Testis (tissue), 2 donors: ENCODE measurements at regions not wholly inside any gene's neighbourhood (a gene's known extent, or its start where the extent isn't known, plus 50 kb on each side); places are given as distances from the start of the nearest gene placed in this dataset.

ENCODE experiments used
- DNase-seq: peaks from one replicate; pipeline ENCODE4 v3.0.0-alpha.2; 2019
- H3K27ac ChIP-seq, 2 donors: fragments of 200-600 bp; sonication (generic); one replicate each; pipeline ENCODE4 v1.5.1; 2019
- H3K27me3 ChIP-seq: fragments of 200-600 bp; sonication (generic); one replicate; pipeline ENCODE4 v1.5.1; 2019
- H3K36me3 ChIP-seq: fragments of 200-600 bp; sonication (generic); one replicate; pipeline ENCODE4 v1.5.1; 2017; ENCODE audit warnings: low read depth; ENCODE audit errors: missing control alignments
- H3K4me1 ChIP-seq: fragments of 200-600 bp; sonication (generic); one replicate; pipeline ENCODE4 v1.5.1; 2019
- H3K4me3 ChIP-seq, 2 donors: fragments of 200-600 bp; sonication (generic); one replicate each; pipeline ENCODE4 v1.5.1; 2017 to 2019
- H3K9me3 ChIP-seq: fragments of 200-600 bp; sonication (generic); one replicate; pipeline ENCODE4 v1.5.1; 2017
- CTCF ChIP-seq, 3 experiments: fragments of 450-650 bp in 2 of 3; fragments of 200-600 bp in 1 of 3; sonication (generic) in 1 of 3; IDR thresholded peaks; one replicate each; pipeline ENCODE4 v1.5.1; 2016 to 2019; ENCODE audit warnings: antibody characterized with exemption in 3 of 3, mild to moderate bottlenecking in 2 of 3, moderate library complexity in 1 of 3
- POLR2A ChIP-seq: fragments of 450-650 bp; IDR thresholded peaks from one replicate; pipeline ENCODE4 v1.6.1; 2017; ENCODE audit warnings: antibody characterized with exemption, mild to moderate bottlenecking, moderate library complexity
- WGBS, 2 donors: methylation state at CpG; one replicate each; pipeline ENCODE4 v1.1.5; 2018; 5-methylcytosine and 5-hydroxymethylcytosine counted together
- intact Hi-C: fragments of 100-400 bp; cut with DNase I; formaldehyde crosslinking; loops from one replicate; pipeline ENCODE4 v1.15.1; 2023; ENCODE audit warnings: low total_unique reads

- H3K4me3 ChIP-seq, result no peak overlapping the region
- H3K27ac ChIP-seq, result no peak overlapping the region
- TF ChIP-seq POLR2A (no peak), CTCF (IDR thresholded peaks at IDR 0.05) (no peak)
- no peaks in the 10 kb centered on the region for H3K36me3 ChIP-seq
- WGBS, 2 donors, result 67 to 79% methylated on average over 1 of the region's 1 CpG
- no peaks in the 10 kb centered on the region for H3K9me3 ChIP-seq
- no peaks in the 10 kb centered on the region for H3K27me3 ChIP-seq
- intact Hi-C loops, result no loop called here
- H3K4me1 ChIP-seq, result no peaks in the 10 kb centered on the region
- DNase-seq, result no peak
These were observed 273.5 kb upstream of the NPY start for GRCh38 chr7:24010495-24010894.

- H3K27me3 ChIP-seq, result no peaks in the 10 kb centered on the region
- H3K27ac ChIP-seq, result no peak overlapping the region
- 89 to 95% methylated on average over 1 of the region's 1 CpG for WGBS, 2 donors
- H3K4me3 ChIP-seq, result no peak overlapping the region
- H3K4me1 ChIP-seq, result no peaks in the 10 kb centered on the region
- intact Hi-C loops, result no loop called here
- no peak for DNase-seq
- no peaks in the 10 kb centered on the region for H3K9me3 ChIP-seq
- H3K36me3 ChIP-seq, result no peaks in the 10 kb centered on the region
- no peak for TF ChIP-seq POLR2A
- TF ChIP-seq CTCF (IDR thresholded peaks at IDR 0.05), result no peak
These were observed 266.5 kb upstream of the NPY start for GRCh38 chr7:24017519-24017918.

GRCh38 chr7:24018331-24018730 is 265.7 kb upstream of the NPY start:
- 77 to 78% methylated on average over 2 of the region's 2 CpGs for WGBS, 2 donors
- DNase-seq, result no peak
- no peaks in the 10 kb centered on the region for H3K27me3 ChIP-seq
- H3K9me3 ChIP-seq, result no peaks in the 10 kb centered on the region
- H3K27ac ChIP-seq, result no peak overlapping the region
- intact Hi-C loops, result no loop called here
- no peak for TF ChIP-seq POLR2A
- no peak for TF ChIP-seq CTCF (IDR thresholded peaks at IDR 0.05)
- H3K4me3 ChIP-seq, result no peak overlapping the region
- no peaks in the 10 kb centered on the region for H3K4me1 ChIP-seq
- H3K36me3 ChIP-seq, result no peaks in the 10 kb centered on the region

- TF ChIP-seq CTCF (IDR thresholded peaks at IDR 0.05) (no peak), POLR2A (no peak)
- H3K27me3 ChIP-seq, result no peaks in the 10 kb centered on the region
- H3K36me3 ChIP-seq, result no peaks in the 10 kb centered on the region
- intact Hi-C loops, result no loop called here
- no peaks in the 10 kb centered on the region for H3K9me3 ChIP-seq
- DNase-seq, result no peak
- no peak overlapping the region for H3K27ac ChIP-seq
- WGBS, 2 donors, result 60 to 74% methylated on average over 5 of the region's 5 CpGs
- H3K4me1 ChIP-seq, result no peaks in the 10 kb centered on the region
- no peak overlapping the region for H3K4me3 ChIP-seq
These were observed 264.1 kb upstream of the NPY start for GRCh38 chr7:24019841-24020240.

GRCh38 chr7:24024276-24025068 is 259.5 kb upstream of the NPY start:
- H3K4me3 ChIP-seq, result no peak overlapping the region
- 54 to 55% methylated on average over 6 of the region's 6 CpGs for WGBS, 2 donors
- intact Hi-C loops, result no loop called here
- H3K27ac ChIP-seq, result no peak overlapping the region
- H3K27me3 ChIP-seq, result no peaks in the 10 kb centered on the region
- no peak for TF ChIP-seq POLR2A
- no peak for TF ChIP-seq CTCF (IDR thresholded peaks at IDR 0.05)
- H3K4me1 ChIP-seq, result no peaks in the 10 kb centered on the region
- H3K9me3 ChIP-seq, result no peaks in the 10 kb centered on the region
- H3K36me3 ChIP-seq, result no peaks in the 10 kb centered on the region
- DNase-seq, result no peak
